Right cardiac atrium (tissue), 5 donors: ENCODE measurements at regions not wholly inside any gene's neighbourhood (a gene's known extent, or its start where the extent isn't known, plus 50 kb on each side); places are given as distances from the start of the nearest gene placed in this dataset.
A peak's percentile ranks its signal among the peaks of the same experiment; 100 is the strongest.

Experiments used
- ATAC-seq, 2 donors: fragments of 200-7000 bp; cut with Tn5 transposase; one replicate each; pipeline versions ENCODE4 v1.8.0 to v1.9.1; 2020; ENCODE audit warnings: moderate library complexity in 2 of 2, mild to moderate bottlenecking in 1 of 2
- DNase-seq, 3 donors: peaks; one replicate each; pipeline ENCODE4 v3.0.0-alpha.2; 2020
- H3K27ac ChIP-seq: one replicate; pipeline ENCODE4 v1.5.1; 2013; ENCODE audit warnings: mild to moderate bottlenecking, low read length, control low read depth, moderate library complexity
- H3K27me3 ChIP-seq: one replicate; pipeline ENCODE4 v1.6.1; 2013; ENCODE audit not compliant: control insufficient read depth, insufficient read depth
- H3K4me1 ChIP-seq: one replicate; pipeline ENCODE4 v1.6.1; 2013; ENCODE audit warnings: low read length; ENCODE audit not compliant: control insufficient read depth, insufficient read depth
- H3K4me3 ChIP-seq: one replicate; pipeline ENCODE4 v1.5.1; 2013; ENCODE audit warnings: low read length, control low read depth
- H3K9me3 ChIP-seq: one replicate; pipeline ENCODE4 v1.6.1; 2013; ENCODE audit warnings: low read length; ENCODE audit not compliant: control insufficient read depth
- WGBS: extraction: QIAGEN DNeasy Blood & Tissue Kit; methylation state at CpG from one replicate; pipeline ENCODE4 v1.1.7; 2013; 5-methylcytosine and 5-hydroxymethylcytosine counted together
- intact Hi-C, 4 donors: fragments of 100-400 bp; cut with DNase I; formaldehyde crosslinking; loops; one replicate each; pipeline versions ENCODE4 v1.11.0 to v1.14.0; 2022 to 2023
- donor health status: healthy with polysubstance abuse.
- donor health status: DM: no; HTN: yes; CAD: no.
- donor health status: DM: no; HTN: no; CAD: no.
- donor health status: DM: no; HTN: yes; CAD: no; lungs with severe emphysema.
- donor health status: DM: yes; HTN: yes; CAD: no.

- H3K4me1 ChIP-seq = no peaks in the 10 kb centered on the region
- H3K27ac ChIP-seq = no peak overlapping the region
- H3K27me3 ChIP-seq = no peaks in the 10 kb centered on the region
- DNase-seq (no peak), ATAC-seq (no peak)
- no peaks in the 10 kb centered on the region for H3K9me3 ChIP-seq
- 34% methylated on average over 3 of the region's 3 CpGs for WGBS
- no peak overlapping the region for H3K4me3 ChIP-seq
- intact Hi-C loops = no loop called here
Observed at GRCh38 chr1:187390215-187390818, 561.6 kb downstream of the PLA2G4A start.

GRCh38 chr1:187396226-187396625 is 567.5 kb downstream of the PLA2G4A start:
- DNase-seq (no peak), ATAC-seq (no peak)
- Histone ChIP-seq H3K27me3 (no peaks in the 10 kb centered on the region), H3K9me3 (no peaks in the 10 kb centered on the region), H3K4me1 (no peaks in the 10 kb centered on the region), H3K4me3 (no peak overlapping the region), H3K27ac (no peak overlapping the region)
- intact Hi-C loops = no loop called here

GRCh38 chr1:187396929-187397796 is 568.4 kb downstream of the PLA2G4A start:
- ATAC-seq (no peak), DNase-seq (no peak)
- Histone ChIP-seq H3K9me3 (no peaks in the 10 kb centered on the region), H3K4me3 (no peak overlapping the region), H3K4me1 (no peaks in the 10 kb centered on the region), H3K27me3 (no peaks in the 10 kb centered on the region), H3K27ac (no peak overlapping the region)
- 33% methylated on average over 12 of the region's 12 CpGs for WGBS
- intact Hi-C loops = no loop called here

- Histone ChIP-seq H3K27me3 (no peaks in the 10 kb centered on the region), H3K27ac (no peak overlapping the region), H3K4me1 (no peaks in the 10 kb centered on the region), H3K9me3 (no peaks in the 10 kb centered on the region), H3K4me3 (no peak overlapping the region)
- ATAC-seq (no peak), DNase-seq (no peak)
- WGBS = 54% methylated on average over 4 of the region's 4 CpGs
- intact Hi-C loops = no loop called here
Observed at GRCh38 chr1:187408212-187409004, 579.7 kb downstream of the PLA2G4A start.

DNA sequence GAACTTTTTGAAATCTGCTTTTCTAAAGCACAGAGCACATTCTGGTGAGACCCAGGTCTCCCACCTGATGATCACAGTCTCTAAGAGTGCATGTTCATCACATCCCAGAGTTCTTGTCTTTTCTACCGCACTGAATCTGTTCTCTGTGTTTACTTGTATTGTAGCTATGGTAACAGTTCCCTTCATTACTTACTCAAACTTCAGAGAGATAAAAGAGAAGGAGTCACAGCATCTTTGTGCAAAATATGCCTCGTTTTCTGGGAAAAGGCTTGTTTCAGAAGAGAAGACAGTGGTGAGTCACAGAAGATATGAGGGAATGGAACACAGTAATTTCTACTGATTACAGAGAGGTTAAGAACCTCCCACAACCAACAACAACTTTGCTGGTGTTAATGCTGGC is 580.6 kb downstream of the PLA2G4A start:
- Histone ChIP-seq H3K27ac (no peak overlapping the region), H3K9me3 (no peaks in the 10 kb centered on the region), H3K27me3 (no peaks in the 10 kb centered on the region), H3K4me3 (no peak overlapping the region), H3K4me1 (no peaks in the 10 kb centered on the region)
- intact Hi-C loops = no loop called here
- WGBS = 24% methylated on average over 2 of the region's 2 CpGs
- no peak for DNase-seq
- peak; percentile 40 to 41 for ATAC-seq

GRCh38 chr1:187411118-187411517 is 582.4 kb downstream of the PLA2G4A start:
- H3K9me3 ChIP-seq = no peaks in the 10 kb centered on the region
- intact Hi-C loops = no loop called here
- 82% methylated on average over 3 of the region's 3 CpGs for WGBS

DNA sequence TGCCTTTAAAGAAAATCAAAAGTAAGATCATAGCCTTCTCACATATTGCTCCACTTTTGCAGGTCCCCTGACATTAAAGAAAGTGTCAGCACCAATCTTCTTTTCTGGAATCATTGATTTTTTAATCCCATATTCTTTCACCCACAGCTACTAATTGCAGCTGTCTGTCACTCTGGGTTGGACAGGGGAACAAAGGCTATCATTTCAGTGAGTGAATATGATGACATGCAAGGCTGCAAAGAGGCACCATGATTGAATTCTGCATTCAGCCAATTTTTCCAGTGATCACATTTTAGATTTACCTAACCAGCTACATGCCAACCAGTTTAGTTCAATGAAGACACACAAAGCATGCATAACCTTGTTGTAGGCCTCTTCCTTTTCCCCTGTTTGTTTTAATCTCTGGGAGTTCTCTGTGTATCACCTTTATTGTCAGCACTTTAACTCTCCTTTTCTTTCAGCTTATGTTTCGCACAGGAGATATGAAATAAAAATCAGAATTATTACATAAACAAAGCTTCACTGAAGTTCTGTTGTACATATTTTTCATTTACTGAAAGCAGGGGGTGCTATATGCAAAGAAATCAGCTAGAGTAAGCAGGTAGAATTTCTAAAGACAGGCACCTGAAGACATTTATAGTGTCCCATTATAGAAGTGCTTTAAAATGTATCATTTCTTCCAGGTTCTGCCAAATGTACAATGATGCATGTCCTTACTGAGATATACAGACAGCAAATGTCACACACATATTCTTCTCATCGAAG is 584.8 kb downstream of the PLA2G4A start:
- DNase-seq (no peak), ATAC-seq (no peak)
- H3K4me1 ChIP-seq = no peaks in the 10 kb centered on the region
- WGBS = 78% methylated on average over 2 of the region's 2 CpGs
- no peaks in the 10 kb centered on the region for H3K27me3 ChIP-seq
- no peak overlapping the region for H3K27ac ChIP-seq
- intact Hi-C loops = no loop called here
- no peak overlapping the region for H3K4me3 ChIP-seq
- H3K9me3 ChIP-seq = no peaks in the 10 kb centered on the region

More at GRCh38 chr1:187411118-187411517, 582.4 kb downstream of the PLA2G4A start:
- DNase-seq = no peak
- no peaks in the 10 kb centered on the region for H3K27me3 ChIP-seq
- H3K4me3 ChIP-seq = no peak overlapping the region
- H3K4me1 ChIP-seq = no peaks in the 10 kb centered on the region
- no peak overlapping the region for H3K27ac ChIP-seq
- no peak for ATAC-seq

DNA sequence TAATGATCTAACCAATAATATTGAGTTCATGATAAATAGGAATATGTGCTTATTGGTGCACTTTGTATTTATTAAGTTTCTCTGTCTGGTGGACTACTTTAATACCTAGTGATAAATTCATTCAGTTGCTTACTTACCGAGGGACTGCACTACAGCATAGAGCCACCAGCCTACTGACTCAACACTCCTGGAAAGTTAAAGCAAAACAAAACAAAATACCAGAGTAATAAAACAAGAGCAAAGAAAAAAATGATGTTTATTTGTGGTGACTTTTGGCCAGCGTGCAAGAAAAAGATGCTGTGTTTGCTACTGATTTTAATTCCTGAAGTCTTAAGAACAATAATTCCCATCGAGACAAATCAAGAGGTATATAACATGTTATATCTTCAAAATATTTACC is 586.3 kb downstream of the PLA2G4A start:
- 61% methylated on average over 3 of the region's 3 CpGs for WGBS
- H3K4me3 ChIP-seq = no peak overlapping the region
- no peaks in the 10 kb centered on the region for H3K9me3 ChIP-seq
- H3K27ac ChIP-seq = no peak overlapping the region
- H3K4me1 ChIP-seq = no peaks in the 10 kb centered on the region
- DNase-seq = no peak
- no peaks in the 10 kb centered on the region for H3K27me3 ChIP-seq
- no peak for ATAC-seq
- intact Hi-C loops = no loop called here

DNA sequence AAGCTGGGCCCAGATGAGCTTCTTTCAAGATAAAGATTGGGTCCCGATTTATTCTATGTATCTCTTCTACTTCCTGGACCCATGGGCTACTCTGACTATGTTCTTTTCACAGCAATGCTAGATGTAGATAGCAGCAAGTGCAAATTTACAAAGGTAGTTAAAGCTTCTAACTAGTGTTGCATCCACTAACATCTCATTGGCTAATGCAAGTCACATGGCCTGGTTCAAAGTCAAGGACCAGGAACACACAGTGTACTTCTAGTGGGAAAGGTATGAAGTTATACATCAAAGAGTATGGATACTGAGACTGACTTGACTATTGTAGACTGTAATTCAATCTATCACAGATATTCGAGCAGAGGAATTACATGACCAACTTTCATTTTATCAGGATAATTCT is 588.8 kb downstream of the PLA2G4A start:
- WGBS = 54% methylated on average over 2 of the region's 2 CpGs

GRCh38 chr1:187433598-187433997 is 604.8 kb downstream of the PLA2G4A start:
- H3K4me3 ChIP-seq = no peak overlapping the region
- H3K27me3 ChIP-seq = no peaks in the 10 kb centered on the region
- H3K4me1 ChIP-seq = no peaks in the 10 kb centered on the region
- no peak for ATAC-seq
- intact Hi-C loops = no loop called here
- WGBS = 90% methylated on average over 1 of the region's 1 CpG
- H3K27ac ChIP-seq = no peak overlapping the region
- DNase-seq = no peak
- H3K9me3 ChIP-seq = no peaks in the 10 kb centered on the region

More for the DNA sequence above, 588.8 kb downstream of the PLA2G4A start:
- intact Hi-C loops = no loop called here
- ATAC-seq (no peak), DNase-seq (no peak)
- H3K4me1 ChIP-seq = no peaks in the 10 kb centered on the region
- no peak overlapping the region for H3K4me3 ChIP-seq
- no peak overlapping the region for H3K27ac ChIP-seq
- no peaks in the 10 kb centered on the region for H3K27me3 ChIP-seq
- H3K9me3 ChIP-seq = no peaks in the 10 kb centered on the region
